GM23338 (cell line): ENCODE measurements at regions not wholly inside any gene's neighbourhood (a gene's known extent, or its start where the extent isn't known, plus 50 kb on each side); places are given as distances from the start of the nearest gene placed in this dataset.

Source experiments
- ATAC-seq: fragments of 200-7000 bp; cut with Tn5 transposase; 3 replicates; pipeline ENCODE4 v1.9.1; 2020
- DNase-seq: peaks from one replicate; pipeline ENCODE4 v3.0.0-alpha.2; 2015; ENCODE audit warnings: low spot score
- H2AFZ ChIP-seq: fragments of 200-600 bp; sonication (generic); 2 replicates; pipeline ENCODE4 v1.8.0; 2016; ENCODE audit warnings: antibody characterized with exemption, mild to moderate bottlenecking, moderate library complexity
- H3F3A ChIP-seq: fragments of 200-600 bp; sonication (generic); replicated peaks from 2 replicates; pipeline ENCODE4 v1.8.0; 2017; ENCODE audit warnings: antibody characterized with exemption, mixed run types, low read depth
- H3K27ac ChIP-seq: fragments of 200-600 bp; sonication (generic); 2 replicates; pipeline ENCODE4 v1.6.1; 2016; ENCODE audit warnings: low read depth
- H3K27me3 ChIP-seq: fragments of 200-600 bp; sonication (generic); 2 replicates; pipeline ENCODE4 v1.8.0; 2016; ENCODE audit warnings: mild to moderate bottlenecking, mixed run types, moderate library complexity; ENCODE audit not compliant: insufficient read depth
- H3K36me3 ChIP-seq: fragments of 200-600 bp; sonication (generic); 2 replicates; pipeline ENCODE4 v1.8.0; 2016; ENCODE audit warnings: mild to moderate bottlenecking; ENCODE audit not compliant: insufficient read depth
- H3K4me1 ChIP-seq: fragments of 200-600 bp; sonication (generic); 2 replicates; pipeline ENCODE4 v1.8.0; 2016; ENCODE audit warnings: mild to moderate bottlenecking, moderate library complexity; ENCODE audit not compliant: insufficient read depth
- H3K4me2 ChIP-seq: fragments of 200-600 bp; sonication (generic); 2 replicates; pipeline ENCODE4 v1.7.1; 2017; ENCODE audit warnings: mixed run types
- H3K4me3 ChIP-seq: fragments of 200-600 bp; sonication (generic); 2 replicates; pipeline ENCODE4 v1.6.1; 2016; ENCODE audit warnings: mixed run types
- H3K79me2 ChIP-seq: fragments of 200-600 bp; sonication (generic); replicated peaks from 2 replicates; pipeline ENCODE4 v1.8.0; 2017; ENCODE audit warnings: mild to moderate bottlenecking; ENCODE audit not compliant: insufficient read depth
- H3K9me2 ChIP-seq: fragments of 200-600 bp; sonication (generic); 2 replicates; pipeline ENCODE4 v1.8.0; 2017; ENCODE audit not compliant: insufficient read depth
- H4K20me1 ChIP-seq: fragments of 200-600 bp; sonication (generic); replicated peaks from 2 replicates; pipeline ENCODE4 v1.8.0; 2017; ENCODE audit warnings: mild to moderate bottlenecking; ENCODE audit not compliant: insufficient read depth
- H3K27ac Mint-ChIP-seq: 2 replicates; pipeline ENCODE4 v1.8.0; 2020; ENCODE audit warnings: inconsistent platforms, mild to moderate bottlenecking, moderate library complexity, mixed read lengths
- H3K27me3 Mint-ChIP-seq: 3 replicates; pipeline ENCODE4 v1.8.0; 2022; ENCODE audit warnings: low read depth, mild to moderate bottlenecking, moderate library complexity, mixed read lengths, inconsistent platforms; ENCODE audit not compliant: insufficient read depth, poor library complexity
- H3K36me3 Mint-ChIP-seq: 3 replicates; pipeline ENCODE4 v1.8.0; 2021; ENCODE audit warnings: low read depth, mild to moderate bottlenecking, inconsistent platforms, moderate library complexity, mixed read lengths
- H3K4me1 Mint-ChIP-seq: 3 replicates; pipeline ENCODE4 v1.8.0; 2020; ENCODE audit warnings: mild to moderate bottlenecking, inconsistent platforms, mixed read lengths
- H3K4me3 Mint-ChIP-seq: 3 replicates; pipeline ENCODE4 v1.8.0; 2021; ENCODE audit warnings: moderate library complexity, mild to moderate bottlenecking, inconsistent platforms, mixed read lengths
- H3K9me3 Mint-ChIP-seq: 3 replicates; pipeline ENCODE4 v1.8.0; 2020; ENCODE audit warnings: moderate library complexity, mild to moderate bottlenecking, inconsistent platforms, mixed read lengths
- CREB1 ChIP-seq: fragments of 250-450 bp; sonication (Bioruptor Pico); IDR thresholded peaks from 2 replicates; pipeline ENCODE4 v1.5.0; 2020; ENCODE audit warnings: low read depth, mild to moderate bottlenecking, moderate library complexity
- EZH2 ChIP-seq: fragments of 200-600 bp; sonication (generic); IDR thresholded peaks from one replicate; pipeline ENCODE4 v1.8.0; 2017; ENCODE audit warnings: antibody characterized with exemption, mild to moderate bottlenecking, low read depth; ENCODE audit not compliant: unreplicated experiment
- EZH2phosphoT487 ChIP-seq: fragments of 200-600 bp; sonication (generic); IDR thresholded peaks from one replicate; pipeline ENCODE4 v1.8.1; 2018; ENCODE audit warnings: antibody characterized with exemption; ENCODE audit not compliant: unreplicated experiment
- JUNB ChIP-seq: IDR thresholded peaks from one replicate; pipeline ENCODE4 v1.6.1; 2016; ENCODE audit warnings: antibody characterized with exemption; ENCODE audit not compliant: unreplicated experiment
- NANOG ChIP-seq: IDR thresholded peaks from 2 replicates; pipeline ENCODE4 v1.6.1; 2016; ENCODE audit warnings: antibody characterized with exemption, borderline replicate concordance
- POLR2AphosphoS5 ChIP-seq: IDR thresholded peaks from 2 replicates; pipeline ENCODE4 v1.6.1; 2016; ENCODE audit warnings: antibody characterized with exemption, low read depth
- STAT1 ChIP-seq: IDR thresholded peaks from one replicate; pipeline ENCODE4 v1.6.1; 2016; ENCODE audit warnings: antibody characterized with exemption; ENCODE audit not compliant: unreplicated experiment
- ZNF114 ChIP-seq: fragments of 250-450 bp; sonication (Bioruptor Pico); IDR thresholded peaks from 2 replicates; pipeline ENCODE4 v1.5.0; 2020; ENCODE audit warnings: mild to moderate bottlenecking, moderate library complexity
- ZNF331 ChIP-seq: fragments of 250-450 bp; sonication (Bioruptor Pico); IDR thresholded peaks from 2 replicates; pipeline ENCODE4 v1.5.0; 2020; ENCODE audit warnings: low read depth, mild to moderate bottlenecking, moderate library complexity
- TF ChIP-seq, protein P1 (sequence below): fragments of 250-450 bp; sonication (Bioruptor Pico); IDR thresholded peaks from 2 replicates; pipeline ENCODE4 v1.5.0; 2020; ENCODE audit warnings: mild to moderate bottlenecking, moderate library complexity
- TF ChIP-seq, protein P2 (sequence below), 2 experiments: fragments of 200-600 bp in 1 of 2; sonication (generic) in 1 of 2; conservative IDR thresholded peaks; 2 replicates each; pipeline versions ENCODE4 v1.5.1 to v1.6.1; 2016 to 2017; ENCODE audit warnings: antibody characterized with exemption in 2 of 2, low read depth in 2 of 2, mild to moderate bottlenecking in 2 of 2, moderate library complexity in 1 of 2
- TF ChIP-seq, protein P3 (sequence below): IDR thresholded peaks from one replicate; pipeline ENCODE4 v1.6.1; 2018; ENCODE audit warnings: antibody characterized with exemption; ENCODE audit not compliant: unreplicated experiment
- TF ChIP-seq, protein P4 (sequence below): IDR thresholded peaks from 2 replicates; pipeline ENCODE4 v1.6.1; 2016; ENCODE audit warnings: antibody characterized with exemption

DNA sequence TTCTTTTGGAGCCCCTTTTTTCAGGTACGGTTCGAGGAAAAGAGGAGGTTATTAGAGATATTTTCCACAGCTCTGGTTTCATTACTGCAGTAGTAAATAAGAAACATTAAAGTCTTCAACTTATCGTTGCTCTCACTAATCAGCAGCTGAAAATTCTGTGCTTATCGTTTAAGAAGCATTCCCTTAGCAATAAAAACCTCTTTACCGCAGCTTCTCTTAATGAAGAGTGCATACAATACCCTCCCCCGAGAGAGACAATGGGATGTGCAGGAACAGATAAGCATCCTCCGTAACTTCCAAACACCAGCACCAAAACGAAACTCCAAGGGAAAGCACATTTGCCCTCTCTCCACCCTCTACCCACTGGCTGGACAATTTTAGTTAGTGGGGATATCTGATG, 384.5 kb downstream of the NEBL start:
- Mint-ChIP-seq H3K36me3 (0 out of 3 replicates have a peak, but pooled peaks cover 3% of the 10 kb centered on the region), H3K9me3 (no peaks in the 10 kb centered on the region; the same call in 1 of the 3 replicates), H3K27ac (no peak overlapping the region), H3K4me1 (no peaks in the 10 kb centered on the region), H3K4me3 (no peak overlapping the region), H3K27me3 (no peaks in the 10 kb centered on the region)
- ATAC-seq (no peak), DNase-seq (no peak)
- Histone ChIP-seq H3K27ac (no peak overlapping the region), H3K4me3 (no peak overlapping the region), H3K4me2 (no peak overlapping the region), H3K9me2 (peaks cover 12% of the 10 kb centered on the region; the same call in 1 of the 2 replicates), H3K36me3 (no peaks in the 10 kb centered on the region), H3K79me2 (no peaks in the 10 kb centered on the region), H3K4me1 (no peaks in the 10 kb centered on the region), H4K20me1 (no peaks in the 10 kb centered on the region), H3K27me3 (no peaks in the 10 kb centered on the region), H3F3A (no peaks in the 10 kb centered on the region), H2AFZ (no peak overlapping the region)
- TF ChIP-seq, protein P1, sequence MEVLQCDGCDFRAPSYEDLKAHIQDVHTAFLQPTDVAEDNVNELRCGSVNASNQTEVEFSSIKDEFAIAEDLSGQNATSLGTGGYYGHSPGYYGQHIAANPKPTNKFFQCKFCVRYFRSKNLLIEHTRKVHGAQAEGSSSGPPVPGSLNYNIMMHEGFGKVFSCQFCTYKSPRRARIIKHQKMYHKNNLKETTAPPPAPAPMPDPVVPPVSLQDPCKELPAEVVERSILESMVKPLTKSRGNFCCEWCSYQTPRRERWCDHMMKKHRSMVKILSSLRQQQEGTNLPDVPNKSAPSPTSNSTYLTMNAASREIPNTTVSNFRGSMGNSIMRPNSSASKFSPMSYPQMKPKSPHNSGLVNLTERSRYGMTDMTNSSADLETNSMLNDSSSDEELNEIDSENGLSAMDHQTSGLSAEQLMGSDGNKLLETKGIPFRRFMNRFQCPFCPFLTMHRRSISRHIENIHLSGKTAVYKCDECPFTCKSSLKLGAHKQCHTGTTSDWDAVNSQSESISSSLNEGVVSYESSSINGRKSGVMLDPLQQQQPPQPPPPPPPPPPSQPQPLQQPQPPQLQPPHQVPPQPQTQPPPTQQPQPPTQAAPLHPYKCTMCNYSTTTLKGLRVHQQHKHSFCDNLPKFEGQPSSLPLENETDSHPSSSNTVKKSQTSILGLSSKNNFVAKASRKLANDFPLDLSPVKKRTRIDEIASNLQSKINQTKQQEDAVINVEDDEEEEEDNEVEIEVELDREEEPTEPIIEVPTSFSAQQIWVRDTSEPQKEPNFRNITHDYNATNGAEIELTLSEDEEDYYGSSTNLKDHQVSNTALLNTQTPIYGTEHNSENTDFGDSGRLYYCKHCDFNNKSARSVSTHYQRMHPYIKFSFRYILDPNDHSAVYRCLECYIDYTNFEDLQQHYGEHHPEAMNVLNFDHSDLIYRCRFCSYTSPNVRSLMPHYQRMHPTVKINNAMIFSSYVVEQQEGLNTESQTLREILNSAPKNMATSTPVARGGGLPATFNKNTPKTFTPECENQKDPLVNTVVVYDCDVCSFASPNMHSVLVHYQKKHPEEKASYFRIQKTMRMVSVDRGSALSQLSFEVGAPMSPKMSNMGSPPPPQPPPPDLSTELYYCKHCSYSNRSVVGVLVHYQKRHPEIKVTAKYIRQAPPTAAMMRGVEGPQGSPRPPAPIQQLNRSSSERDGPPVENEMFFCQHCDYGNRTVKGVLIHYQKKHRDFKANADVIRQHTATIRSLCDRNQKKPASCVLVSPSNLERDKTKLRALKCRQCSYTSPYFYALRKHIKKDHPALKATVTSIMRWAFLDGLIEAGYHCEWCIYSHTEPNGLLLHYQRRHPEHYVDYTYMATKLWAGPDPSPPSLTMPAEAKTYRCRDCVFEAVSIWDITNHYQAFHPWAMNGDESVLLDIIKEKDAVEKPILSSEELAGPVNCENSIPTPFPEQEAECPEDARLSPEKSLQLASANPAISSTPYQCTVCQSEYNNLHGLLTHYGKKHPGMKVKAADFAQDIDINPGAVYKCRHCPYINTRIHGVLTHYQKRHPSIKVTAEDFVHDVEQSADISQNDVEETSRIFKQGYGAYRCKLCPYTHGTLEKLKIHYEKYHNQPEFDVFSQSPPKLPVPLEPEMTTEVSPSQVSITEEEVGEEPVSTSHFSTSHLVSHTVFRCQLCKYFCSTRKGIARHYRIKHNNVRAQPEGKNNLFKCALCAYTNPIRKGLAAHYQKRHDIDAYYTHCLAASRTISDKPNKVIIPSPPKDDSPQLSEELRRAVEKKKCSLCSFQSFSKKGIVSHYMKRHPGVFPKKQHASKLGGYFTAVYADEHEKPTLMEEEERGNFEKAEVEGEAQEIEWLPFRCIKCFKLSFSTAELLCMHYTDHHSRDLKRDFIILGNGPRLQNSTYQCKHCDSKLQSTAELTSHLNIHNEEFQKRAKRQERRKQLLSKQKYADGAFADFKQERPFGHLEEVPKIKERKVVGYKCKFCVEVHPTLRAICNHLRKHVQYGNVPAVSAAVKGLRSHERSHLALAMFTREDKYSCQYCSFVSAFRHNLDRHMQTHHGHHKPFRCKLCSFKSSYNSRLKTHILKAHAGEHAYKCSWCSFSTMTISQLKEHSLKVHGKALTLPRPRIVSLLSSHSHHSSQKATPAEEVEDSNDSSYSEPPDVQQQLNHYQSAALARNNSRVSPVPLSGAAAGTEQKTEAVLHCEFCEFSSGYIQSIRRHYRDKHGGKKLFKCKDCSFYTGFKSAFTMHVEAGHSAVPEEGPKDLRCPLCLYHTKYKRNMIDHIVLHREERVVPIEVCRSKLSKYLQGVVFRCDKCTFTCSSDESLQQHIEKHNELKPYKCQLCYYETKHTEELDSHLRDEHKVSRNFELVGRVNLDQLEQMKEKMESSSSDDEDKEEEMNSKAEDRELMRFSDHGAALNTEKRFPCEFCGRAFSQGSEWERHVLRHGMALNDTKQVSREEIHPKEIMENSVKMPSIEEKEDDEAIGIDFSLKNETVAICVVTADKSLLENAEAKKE (CRISPR knock-in tag): no peak
- TF ChIP-seq EZH2 (no peak), ZNF114 (CRISPR knock-in tag) (no peak), POLR2AphosphoS5 (no peak), STAT1 (no peak), ZNF331 (CRISPR knock-in tag) (no peak), NANOG (no peak), EZH2phosphoT487 (no peak), CREB1 (CRISPR knock-in tag) (no peak), JUNB (no peak)
- TF ChIP-seq, protein P2, sequence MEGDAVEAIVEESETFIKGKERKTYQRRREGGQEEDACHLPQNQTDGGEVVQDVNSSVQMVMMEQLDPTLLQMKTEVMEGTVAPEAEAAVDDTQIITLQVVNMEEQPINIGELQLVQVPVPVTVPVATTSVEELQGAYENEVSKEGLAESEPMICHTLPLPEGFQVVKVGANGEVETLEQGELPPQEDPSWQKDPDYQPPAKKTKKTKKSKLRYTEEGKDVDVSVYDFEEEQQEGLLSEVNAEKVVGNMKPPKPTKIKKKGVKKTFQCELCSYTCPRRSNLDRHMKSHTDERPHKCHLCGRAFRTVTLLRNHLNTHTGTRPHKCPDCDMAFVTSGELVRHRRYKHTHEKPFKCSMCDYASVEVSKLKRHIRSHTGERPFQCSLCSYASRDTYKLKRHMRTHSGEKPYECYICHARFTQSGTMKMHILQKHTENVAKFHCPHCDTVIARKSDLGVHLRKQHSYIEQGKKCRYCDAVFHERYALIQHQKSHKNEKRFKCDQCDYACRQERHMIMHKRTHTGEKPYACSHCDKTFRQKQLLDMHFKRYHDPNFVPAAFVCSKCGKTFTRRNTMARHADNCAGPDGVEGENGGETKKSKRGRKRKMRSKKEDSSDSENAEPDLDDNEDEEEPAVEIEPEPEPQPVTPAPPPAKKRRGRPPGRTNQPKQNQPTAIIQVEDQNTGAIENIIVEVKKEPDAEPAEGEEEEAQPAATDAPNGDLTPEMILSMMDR (conservative IDR thresholded peaks at IDR 0.05; ENCODE audit: low read depth in 2 of 2): no peak
- TF ChIP-seq, protein P3, sequence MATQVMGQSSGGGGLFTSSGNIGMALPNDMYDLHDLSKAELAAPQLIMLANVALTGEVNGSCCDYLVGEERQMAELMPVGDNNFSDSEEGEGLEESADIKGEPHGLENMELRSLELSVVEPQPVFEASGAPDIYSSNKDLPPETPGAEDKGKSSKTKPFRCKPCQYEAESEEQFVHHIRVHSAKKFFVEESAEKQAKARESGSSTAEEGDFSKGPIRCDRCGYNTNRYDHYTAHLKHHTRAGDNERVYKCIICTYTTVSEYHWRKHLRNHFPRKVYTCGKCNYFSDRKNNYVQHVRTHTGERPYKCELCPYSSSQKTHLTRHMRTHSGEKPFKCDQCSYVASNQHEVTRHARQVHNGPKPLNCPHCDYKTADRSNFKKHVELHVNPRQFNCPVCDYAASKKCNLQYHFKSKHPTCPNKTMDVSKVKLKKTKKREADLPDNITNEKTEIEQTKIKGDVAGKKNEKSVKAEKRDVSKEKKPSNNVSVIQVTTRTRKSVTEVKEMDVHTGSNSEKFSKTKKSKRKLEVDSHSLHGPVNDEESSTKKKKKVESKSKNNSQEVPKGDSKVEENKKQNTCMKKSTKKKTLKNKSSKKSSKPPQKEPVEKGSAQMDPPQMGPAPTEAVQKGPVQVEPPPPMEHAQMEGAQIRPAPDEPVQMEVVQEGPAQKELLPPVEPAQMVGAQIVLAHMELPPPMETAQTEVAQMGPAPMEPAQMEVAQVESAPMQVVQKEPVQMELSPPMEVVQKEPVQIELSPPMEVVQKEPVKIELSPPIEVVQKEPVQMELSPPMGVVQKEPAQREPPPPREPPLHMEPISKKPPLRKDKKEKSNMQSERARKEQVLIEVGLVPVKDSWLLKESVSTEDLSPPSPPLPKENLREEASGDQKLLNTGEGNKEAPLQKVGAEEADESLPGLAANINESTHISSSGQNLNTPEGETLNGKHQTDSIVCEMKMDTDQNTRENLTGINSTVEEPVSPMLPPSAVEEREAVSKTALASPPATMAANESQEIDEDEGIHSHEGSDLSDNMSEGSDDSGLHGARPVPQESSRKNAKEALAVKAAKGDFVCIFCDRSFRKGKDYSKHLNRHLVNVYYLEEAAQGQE: no peak
- TF ChIP-seq, protein P4, sequence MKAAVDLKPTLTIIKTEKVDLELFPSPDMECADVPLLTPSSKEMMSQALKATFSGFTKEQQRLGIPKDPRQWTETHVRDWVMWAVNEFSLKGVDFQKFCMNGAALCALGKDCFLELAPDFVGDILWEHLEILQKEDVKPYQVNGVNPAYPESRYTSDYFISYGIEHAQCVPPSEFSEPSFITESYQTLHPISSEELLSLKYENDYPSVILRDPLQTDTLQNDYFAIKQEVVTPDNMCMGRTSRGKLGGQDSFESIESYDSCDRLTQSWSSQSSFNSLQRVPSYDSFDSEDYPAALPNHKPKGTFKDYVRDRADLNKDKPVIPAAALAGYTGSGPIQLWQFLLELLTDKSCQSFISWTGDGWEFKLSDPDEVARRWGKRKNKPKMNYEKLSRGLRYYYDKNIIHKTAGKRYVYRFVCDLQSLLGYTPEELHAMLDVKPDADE: no peak
